HG02610 (cell line): ENCODE measurements at regions not wholly inside any gene's neighbourhood (a gene's known extent, or its start where the extent isn't known, plus 50 kb on each side); places are given as distances from the start of the nearest gene placed in this dataset.
"Not testable (repeated sequence)": the region's sequence is repeated elsewhere in the genome, so short reads cannot be mapped to it uniquely, and the experiment has no call there.

Experiments
- ATAC-seq: cut with Tn5 transposase; IDR thresholded peaks from one replicate; pipeline ENCODE4 v1.9.1; 2021; ENCODE audit warnings: mild to moderate bottlenecking, moderate library complexity; ENCODE audit not compliant: unreplicated experiment

DNA sequence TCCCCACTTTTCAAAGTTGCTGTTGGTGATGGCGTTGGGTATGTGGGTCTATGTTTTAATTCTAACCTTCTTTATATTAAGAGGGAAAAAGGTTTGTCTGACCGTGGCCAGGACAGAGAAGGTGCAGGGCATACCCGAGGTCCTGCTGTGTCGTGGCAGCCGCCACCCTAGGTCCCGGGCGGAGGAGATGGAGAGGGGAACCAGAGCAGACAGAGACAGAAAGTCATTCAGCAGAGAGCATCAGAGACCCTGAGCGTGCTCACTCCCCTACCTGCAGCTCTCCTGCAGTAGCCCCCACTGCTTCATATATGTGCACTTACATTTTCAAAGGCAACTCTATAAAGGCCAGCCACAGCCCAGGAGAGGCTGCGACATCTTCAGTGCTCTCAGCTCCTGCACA, 327.2 kb upstream of the TNRC6C start:
- no peak for ATAC-seq

DNA sequence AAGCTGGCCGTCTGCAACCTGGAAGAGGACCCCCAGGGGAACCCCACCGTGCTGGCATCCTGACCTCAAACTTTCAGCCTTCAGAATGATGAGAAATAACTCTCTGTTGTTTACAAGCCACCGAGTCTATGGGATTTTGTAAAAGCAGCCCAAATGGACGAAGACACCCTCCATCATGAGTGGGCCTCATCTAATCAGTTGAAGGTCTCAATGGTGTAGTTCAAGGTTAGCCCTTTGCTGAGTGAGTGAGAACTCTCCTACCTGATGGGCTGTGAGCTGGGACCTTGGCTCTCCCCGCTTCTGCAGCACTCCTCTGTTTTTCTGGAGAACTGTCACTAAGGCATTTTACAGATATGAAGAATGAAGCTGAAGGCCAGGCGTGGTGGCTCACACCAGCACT, 325.9 kb upstream of the TNRC6C start:
- ATAC-seq: no peak

DNA sequence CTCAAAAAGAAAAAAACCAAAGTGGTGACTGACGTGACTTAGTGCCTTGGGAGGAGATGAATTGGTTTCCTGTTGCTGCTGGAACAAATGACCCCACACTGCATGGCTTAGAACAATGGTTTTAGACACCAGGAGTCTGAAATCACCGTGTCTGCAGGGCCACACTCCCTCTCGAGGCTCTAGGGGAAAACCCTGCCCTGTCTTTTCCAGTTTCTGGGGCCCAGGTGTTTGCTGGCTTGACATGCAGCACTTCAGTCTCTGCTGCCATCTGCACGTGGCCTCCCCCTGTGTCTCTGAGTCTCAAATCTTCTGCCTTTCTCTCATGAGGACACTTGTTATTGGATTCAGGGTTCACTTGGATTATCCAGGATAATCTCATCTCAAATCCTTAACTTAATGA, 323.8 kb upstream of the TNRC6C start:
- ATAC-seq: no peak

DNA sequence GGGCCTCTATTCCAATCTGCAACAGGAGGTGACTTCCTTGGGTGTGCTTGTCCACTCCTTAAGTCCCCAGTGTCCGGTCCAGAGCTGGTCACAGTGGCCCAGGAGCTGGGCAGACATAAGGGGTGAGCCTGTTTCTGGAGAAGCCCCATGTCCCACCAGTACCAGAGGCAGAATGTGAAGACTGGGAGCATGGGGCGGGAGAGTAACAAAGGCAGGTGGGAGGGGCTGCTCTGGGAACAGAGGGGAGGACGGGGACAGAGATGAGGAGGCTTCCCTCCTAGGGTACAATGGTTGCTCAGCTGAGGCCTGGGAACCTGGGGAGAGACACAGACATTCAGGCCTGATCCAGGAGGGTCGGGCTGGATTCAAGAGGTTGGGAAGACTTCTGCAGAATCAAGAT, 323.3 kb upstream of the TNRC6C start:
- ATAC-seq: no peak

DNA sequence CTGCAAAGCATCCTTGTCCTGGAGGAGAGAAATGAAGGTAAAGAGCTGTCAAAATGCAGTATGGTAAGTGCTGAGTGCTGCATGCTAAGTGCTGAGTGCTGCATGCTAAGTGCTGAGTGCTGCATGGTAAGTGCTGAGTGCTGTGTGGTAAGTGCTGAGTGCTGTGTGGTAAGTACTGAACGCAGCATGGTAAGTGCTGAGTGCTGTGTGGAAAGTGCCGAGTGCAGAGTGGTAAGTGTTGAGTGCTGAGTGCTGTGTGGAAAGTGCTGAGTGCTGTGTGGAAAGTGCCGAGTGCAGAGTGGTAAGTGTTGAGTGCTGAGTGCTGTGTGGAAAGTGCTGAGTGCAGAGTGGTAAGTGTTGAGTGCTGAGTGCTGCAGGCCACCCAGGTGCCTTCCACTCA, 322.7 kb upstream of the TNRC6C start:
- not testable (repeated sequence) for ATAC-seq

DNA sequence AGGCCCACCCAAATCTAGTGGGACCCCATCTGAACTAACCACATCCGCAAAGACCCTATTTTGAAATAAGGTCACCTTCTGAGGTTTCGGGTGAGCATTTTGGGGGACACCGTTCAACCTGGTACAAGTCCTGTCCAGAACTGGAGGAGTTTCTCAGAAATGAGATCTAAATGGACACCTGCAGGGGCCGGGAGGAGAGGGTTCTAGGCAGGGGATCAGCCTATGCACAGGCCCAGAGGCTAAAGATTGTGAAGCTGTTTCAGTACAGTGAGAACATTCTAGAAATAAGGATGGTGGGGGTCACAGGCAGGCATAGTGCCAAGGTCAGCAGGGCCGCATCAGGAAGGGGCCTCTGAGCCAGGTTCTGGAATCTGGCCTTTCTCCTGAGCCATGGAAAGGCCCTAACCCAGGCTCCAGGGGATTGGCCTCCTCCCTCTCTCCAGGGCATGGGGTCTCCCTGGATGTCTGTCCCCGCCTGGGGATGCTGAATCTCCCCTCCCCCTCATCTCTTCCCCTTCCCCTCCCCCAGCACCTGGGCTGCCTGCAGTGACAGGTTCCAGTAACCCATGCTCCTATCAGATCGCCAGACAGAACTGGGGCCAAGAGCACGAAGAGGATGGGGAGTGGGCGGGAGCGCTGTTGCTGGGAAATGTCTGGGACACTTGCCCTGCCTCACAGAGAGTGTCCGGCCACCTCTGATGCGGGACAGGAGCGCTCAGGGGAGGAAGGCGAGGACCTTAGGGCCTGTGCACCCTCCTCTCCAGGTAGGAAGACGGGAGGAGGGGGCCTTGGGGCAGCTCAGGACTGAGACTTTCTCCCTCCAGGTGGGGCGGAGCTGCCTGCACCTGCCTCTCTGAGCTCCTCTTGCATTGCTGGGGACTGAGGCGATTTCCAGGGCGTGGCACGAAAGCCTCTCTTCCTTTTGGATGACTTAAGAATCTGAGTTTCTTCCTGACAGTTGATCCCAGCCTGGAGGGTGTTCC, 321.4 kb upstream of the TNRC6C start:
- no peak for ATAC-seq

DNA sequence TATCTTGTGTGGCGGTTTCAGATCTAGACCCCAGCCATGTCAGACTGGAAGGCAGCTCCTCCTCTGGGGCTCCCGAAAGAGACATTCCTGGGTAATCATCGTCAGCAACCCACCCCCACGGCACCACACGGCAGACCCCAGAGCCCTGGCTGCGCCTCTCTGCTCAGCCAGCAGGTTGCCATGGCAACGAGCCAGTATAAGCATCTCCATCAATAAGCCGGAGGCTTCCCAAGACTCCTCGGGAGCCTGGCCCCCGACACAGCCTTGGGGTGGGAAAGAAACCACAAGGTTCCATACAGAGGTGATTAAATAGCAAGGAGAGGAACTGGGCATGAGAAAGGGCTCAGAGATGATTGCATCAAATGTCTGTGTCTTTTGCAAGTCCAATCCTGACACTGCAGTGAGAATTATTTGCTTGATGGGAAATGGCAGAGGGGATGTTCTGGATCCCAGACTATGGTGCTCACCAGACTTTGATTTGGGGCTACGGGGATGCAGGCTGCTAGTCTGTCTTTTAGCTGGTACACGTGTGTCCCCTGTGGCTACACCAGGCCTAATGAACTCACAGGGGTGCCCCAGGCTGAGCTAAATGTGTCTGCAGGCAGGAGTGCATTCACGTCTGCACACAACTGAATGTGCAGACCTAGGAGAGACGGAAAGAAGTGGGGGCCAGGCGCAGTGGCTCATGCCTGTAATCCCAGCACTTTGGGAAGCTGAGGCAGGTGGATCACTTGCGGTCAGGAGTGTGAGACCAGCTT, 320.5 kb upstream of the TNRC6C start:
- no peak for ATAC-seq

DNA sequence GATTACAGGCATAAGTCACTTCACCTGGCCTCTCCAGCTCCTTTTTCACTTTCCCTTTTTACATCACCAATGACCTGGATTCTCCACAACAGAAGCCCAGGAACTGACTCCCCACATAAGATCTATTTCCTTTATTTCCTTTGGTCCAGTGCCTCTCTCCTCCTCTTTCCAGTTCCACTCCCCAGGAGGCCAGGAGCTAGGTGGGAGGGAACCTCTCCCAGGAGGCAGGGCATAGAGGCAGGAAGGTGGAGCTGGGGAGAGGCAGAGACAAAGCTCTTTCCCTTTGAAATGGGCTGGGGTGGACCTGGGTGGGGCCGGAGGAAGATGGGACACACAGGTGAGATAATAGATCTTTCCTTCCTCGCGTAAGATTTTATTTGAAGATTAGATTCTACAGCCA, 318.3 kb upstream of the TNRC6C start:
- no peak for ATAC-seq

DNA sequence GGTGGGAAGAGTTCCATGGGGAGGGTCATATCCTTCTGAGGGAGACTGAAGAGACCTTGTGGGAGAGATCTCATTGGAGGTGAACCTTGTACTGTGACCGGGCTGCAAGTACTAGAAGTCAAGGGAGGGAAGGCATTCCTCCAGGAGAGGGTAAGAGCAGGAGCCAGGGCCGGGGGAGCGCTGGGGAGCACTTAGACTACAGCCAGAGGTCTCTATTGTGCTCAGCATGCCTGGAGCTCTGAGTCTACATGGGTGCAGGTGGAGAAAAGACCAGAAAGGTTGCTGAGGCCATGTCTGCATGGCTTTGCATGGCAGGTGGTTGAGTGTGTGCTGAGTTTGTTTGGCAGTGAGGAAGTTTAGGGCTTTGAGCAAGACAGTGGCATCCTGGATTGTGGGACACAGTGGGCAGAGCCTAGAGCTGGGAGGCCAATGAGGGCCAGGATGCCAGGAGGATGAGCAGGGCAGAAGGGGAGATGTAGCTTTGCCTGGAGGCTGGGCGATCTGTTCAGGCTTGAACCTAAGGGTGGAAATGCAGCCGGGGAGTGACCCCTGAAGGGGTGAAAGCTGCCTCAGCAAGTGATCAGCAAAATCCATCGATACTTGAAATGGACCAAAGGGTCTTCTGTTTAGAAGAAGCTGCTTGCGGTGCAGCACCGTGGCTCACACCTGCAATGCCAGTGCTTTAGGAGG, 317.4 kb upstream of the TNRC6C start:
- no peak for ATAC-seq

DNA sequence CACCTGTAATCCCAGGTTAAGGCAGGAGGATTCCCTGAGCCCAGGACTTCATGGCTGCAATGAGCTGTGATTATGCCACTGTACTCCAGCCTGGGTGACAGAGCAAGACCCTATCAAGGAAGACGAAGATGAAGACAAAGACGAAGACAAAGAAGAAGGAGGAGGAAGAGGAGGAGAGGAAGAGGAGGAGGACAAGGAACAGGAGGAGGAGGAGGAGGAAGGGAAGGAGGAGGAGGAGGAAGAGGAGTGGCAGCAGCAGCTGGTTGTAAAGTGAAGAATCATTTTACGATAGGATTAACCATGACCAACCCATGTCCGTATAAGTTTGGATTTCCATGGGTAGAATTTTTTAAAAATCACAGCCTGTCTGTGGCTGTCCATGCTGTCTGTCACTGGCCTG, 316.8 kb upstream of the TNRC6C start:
- ATAC-seq: no peak

DNA sequence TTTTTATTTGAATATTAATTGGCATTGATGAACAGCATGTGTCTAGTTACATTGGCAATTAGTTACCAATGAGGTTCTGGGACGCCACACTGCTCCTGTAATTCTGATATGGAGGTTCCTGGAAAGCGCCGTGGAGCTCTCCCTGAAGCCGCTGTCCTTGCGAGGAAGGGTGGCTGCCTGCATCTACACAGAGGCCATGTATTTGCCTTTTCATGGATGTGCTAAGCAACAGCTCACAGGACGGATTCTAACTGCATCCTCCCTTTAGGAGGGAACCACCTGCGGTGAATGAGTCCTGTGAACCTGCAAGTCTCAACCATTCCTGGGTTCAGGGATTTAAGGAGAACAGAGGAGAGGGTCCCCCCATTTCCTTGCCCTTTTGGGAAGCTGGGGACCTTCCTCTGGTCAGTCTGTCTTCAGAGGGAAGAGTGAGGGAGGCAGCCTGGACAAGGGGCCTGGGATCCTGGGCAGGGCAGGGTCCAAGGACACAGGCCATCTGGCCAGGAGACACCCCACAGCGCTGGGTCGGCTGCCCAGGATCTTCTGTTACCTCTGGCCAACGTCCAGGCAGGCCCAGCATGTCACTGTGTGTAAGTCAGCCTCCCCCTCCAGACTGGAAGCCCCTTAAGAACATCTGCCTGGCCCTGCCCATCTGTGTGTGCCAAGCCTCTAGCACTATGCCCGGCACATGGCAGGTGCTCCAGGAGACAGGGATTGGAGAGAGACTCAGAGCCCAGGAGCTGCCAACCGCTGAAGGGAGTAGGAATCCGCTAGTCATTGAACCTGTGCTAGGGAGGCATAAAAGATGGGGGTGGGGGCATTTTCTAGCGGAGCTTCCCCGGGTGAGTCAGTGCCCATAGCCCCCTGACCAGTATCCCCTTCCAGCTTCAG, 314.1 kb upstream of the TNRC6C start:
- ATAC-seq: no peak

DNA sequence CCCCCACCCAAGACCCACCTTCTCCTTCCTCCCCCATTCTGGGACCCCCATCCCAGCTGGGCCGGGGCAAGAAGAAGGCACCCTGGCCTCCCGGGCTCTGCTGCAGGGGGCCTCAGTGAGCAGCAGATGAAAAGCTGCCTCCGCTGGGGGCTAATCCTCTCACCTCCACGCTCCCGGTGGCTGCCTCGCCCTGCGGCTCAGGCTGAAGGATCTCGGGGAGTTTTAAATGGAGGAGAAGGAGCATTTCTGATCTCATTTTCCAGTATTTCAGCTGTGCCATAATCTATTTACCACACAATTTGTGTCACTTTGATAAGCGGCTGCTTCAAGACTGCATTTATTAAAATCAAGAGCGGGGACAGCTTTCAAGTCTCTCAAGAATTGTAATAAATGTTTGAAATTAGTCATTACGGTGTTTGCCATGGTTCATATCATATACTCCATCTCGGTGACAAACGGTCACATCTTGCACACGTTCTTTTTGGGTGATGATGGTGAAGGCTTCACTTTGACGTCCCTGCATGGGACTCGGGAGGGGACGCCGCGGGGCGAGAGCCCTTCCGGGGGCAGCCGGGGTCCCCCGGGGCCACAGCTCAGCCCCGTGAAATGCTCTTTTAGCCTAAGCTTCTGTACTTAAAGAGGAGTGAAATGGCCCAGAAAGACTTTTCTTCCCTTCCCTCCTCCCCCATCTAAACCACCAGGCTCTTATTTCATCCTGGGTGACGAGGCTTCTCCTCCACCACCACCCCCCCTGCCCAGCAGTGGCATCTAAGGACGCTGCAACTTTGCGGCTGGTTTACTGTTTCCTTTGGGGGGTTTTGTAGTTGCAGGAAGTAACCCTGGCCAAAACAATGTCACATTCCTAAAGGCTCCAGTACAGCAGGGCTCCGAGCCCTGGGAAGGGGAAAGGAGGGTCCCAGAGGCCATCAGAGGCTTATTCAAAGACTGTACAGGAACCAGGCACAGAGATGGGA, 313.1 kb upstream of the TNRC6C start:
- ATAC-seq: no peak

DNA sequence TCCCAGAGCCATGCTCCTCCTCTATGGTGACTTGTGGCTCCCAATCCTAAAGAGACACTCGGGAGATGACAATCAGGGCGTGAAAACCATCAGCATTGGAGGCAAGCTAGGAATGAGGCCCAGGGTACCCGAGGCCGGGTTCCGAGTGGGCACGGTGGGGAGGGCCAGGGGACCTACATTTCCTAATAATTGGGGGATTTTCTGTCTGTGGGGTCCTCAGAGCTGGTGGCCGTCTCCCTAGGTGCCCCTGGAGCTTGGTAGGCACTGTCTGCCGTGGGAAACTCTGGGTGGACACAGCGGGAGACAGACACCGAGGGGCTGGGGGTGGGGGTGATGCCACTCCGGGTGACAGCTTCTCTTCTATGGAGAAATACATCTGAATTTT, 312.5 kb upstream of the TNRC6C start:
- ATAC-seq: no peak

DNA sequence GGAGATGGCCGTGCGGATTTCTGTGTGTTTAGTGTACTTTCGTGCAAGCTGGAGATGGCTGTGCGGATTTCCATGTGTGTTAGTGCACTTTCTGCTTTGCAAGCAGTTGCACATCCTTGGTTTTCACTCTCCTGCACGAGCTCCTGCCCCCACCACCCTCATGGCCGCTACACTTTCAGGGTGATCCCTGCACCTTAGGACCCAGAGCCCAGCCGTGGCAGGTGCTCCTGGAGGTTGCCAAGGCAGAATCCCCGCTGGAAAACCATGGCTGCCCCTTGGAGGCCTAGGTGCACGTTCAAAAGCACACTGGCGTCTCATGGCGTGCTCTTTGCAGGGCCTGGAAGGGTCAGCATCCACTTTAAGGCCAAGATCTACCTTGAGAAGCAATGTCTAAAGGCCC, 311.0 kb upstream of the TNRC6C start:
- ATAC-seq: no peak

DNA sequence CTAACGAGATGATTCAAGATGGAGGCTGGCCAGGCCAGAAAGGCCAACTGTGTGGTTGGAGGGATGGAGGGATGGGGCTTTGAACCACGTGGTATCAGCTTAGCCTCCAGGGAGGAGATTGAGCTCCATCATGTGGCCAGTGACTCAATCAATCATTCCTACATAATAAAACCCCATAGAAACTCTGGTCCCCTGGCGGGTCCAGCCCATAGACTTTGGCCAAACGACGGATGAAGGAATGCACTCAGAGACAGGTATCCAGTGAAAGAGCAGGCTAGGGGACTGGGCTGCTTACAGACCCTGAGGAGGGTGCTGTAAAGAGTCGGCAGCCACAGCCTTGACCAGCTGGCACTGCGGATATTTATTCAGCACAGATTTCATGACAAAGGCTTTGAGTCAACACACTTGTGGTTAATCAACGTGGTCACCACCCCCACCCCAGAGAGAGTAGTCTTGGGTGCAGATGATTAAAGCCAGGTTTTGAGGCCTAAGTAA, 308.7 kb upstream of the TNRC6C start:
- ATAC-seq: no peak

DNA sequence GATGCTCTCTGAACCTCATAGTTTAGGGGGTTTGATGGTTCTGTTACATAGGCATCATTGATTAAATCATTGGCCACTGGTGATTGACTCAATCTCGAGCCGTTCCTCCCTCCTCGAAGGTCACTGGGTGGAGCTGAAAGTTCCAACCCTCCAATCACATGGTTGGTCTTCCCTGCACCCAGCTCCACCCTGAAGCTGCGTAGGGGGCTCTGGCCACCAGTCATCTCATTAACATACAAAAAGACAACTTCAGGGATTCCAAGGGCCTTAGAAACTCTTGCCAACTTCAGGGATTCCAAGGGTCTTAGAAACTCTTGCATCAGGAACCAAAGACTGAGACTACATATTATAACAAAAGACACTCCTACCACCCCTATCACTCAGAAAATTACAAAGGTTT, 306.5 kb upstream of the TNRC6C start:
- ATAC-seq: no peak

DNA sequence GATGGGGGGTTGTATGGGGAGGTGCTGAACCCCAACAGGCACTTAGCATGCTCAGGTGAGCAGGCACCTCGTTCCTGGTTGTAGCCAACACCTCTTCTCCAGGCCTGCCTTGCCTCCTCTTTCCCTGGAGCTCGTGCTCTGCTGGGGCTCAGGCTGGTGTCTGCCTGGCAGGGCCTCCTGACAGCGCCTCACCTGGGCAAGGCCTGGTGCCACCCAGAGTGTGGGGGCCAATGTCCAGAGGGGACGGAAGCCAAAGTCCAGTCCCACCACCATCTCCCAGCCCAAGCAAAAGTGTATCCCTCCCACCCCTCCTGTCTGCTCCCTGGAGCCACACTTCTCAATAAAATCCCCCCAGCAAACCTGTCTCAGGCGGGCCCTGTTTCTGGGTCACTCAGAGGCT, 304.2 kb upstream of the TNRC6C start:
- no peak for ATAC-seq

DNA sequence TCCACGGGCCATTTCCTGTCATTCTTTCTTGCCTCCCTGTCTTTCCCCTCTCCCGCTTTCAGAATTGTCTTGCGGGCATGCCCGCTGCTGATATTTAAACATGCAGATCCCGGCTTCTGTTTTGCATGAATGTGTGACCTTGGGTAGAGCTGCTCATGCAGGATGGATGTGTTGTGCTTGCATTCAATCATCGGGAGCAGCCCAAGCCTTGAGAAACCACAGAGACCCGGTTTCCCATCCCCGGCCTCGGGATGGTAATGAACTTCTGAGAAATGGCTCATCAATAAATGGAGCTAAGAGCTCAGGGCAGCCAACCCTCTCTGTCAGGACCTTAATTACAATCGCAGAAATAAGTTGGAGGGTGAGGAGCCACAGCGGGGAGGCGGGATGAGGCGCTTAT, 303.7 kb upstream of the TNRC6C start:
- ATAC-seq: no peak

DNA sequence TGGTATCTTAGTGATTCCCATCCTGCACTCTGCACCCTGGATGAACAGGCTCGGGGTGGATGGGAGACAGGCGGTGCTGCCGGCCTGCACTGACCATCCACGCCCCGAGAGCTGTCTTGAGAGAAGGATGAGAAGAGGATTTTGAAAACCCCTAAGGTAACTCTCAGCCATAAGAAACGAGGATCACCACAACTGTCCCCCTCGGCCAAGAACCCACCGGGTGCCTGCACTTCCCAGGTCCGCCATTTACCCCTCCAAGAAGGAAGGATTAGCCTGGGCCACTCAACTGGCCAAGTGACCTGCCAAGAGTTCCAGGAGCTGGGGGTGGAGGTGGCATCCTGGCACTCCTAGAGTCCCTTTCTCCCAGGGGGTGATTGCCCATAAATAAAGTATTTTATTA, 302.4 kb upstream of the TNRC6C start:
- ATAC-seq: no peak
